Stimulated activated CD4-positive, alpha-beta T cell treated with anti-CD3 and anti-CD28 coated beads, Interleukin-4, amount 100 ng/mL, for 48 hours (primary cell): ENCODE measurements at regions not wholly inside any gene's neighbourhood (a gene's known extent, or its start where the extent isn't known, plus 50 kb on each side); places are given as distances from the start of the nearest gene placed in this dataset.
"Not testable (repeated sequence)": the region's sequence is repeated elsewhere in the genome, so short reads cannot be mapped to it uniquely, and the experiment has no call there.

Experiments
- DNase-seq, 2 donors: peaks; one replicate each; pipeline ENCODE4 v3.0.0-alpha.2; 2020; ENCODE audit warnings: low read depth in 2 of 2

- DNase-seq: no peak
These were observed 112.5 kb upstream of the TBX18 start for GRCh38 chr6:84876723-84877514.

- no peak for DNase-seq
These were observed 108.8 kb upstream of the TBX18 start for GRCh38 chr6:84872996-84873723.

- DNase-seq: no peak
These were observed 107.5 kb upstream of the TBX18 start for GRCh38 chr6:84871925-84872324.

- no peak for DNase-seq
These were observed 106.3 kb upstream of the TBX18 start for GRCh38 chr6:84870672-84871071.

GRCh38 chr6:84868149-84868548, 103.8 kb upstream of the TBX18 start:
- no peak for DNase-seq

GRCh38 chr6:84867521-84867920, 103.1 kb upstream of the TBX18 start:
- no peak for DNase-seq

- DNase-seq: no peak
These were observed 102.3 kb upstream of the TBX18 start for GRCh38 chr6:84866715-84867114.

- DNase-seq: not testable (repeated sequence)
These were observed 101.0 kb upstream of the TBX18 start for GRCh38 chr6:84865372-84865771.

GRCh38 chr6:84862843-84863242, 98.4 kb upstream of the TBX18 start:
- DNase-seq: no peak

GRCh38 chr6:84860920-84861319, 96.5 kb upstream of the TBX18 start:
- no peak for DNase-seq

- no peak for DNase-seq
These were observed 96.1 kb upstream of the TBX18 start for GRCh38 chr6:84860509-84860908.

- DNase-seq: no peak
These were observed 90.5 kb upstream of the TBX18 start for GRCh38 chr6:84854811-84855400.

GRCh38 chr6:84853901-84854300, 89.5 kb upstream of the TBX18 start:
- no peak for DNase-seq

GRCh38 chr6:84848960-84849359, 84.6 kb upstream of the TBX18 start:
- no peak for DNase-seq

- no peak for DNase-seq
These were observed 83.2 kb upstream of the TBX18 start for GRCh38 chr6:84847390-84848160.

- no peak for DNase-seq
These were observed 78.2 kb upstream of the TBX18 start for GRCh38 chr6:84842525-84843166.

GRCh38 chr6:84837068-84837866, 72.9 kb upstream of the TBX18 start:
- not testable (repeated sequence) for DNase-seq

- DNase-seq: no peak
These were observed 72.0 kb upstream of the TBX18 start for GRCh38 chr6:84836366-84836765.

GRCh38 chr6:84835340-84835739, 70.9 kb upstream of the TBX18 start:
- DNase-seq: no peak

- not testable (repeated sequence) for DNase-seq
These were observed 67.5 kb upstream of the TBX18 start for GRCh38 chr6:84831924-84832323.

- DNase-seq: no peak
These were observed 61.1 kb upstream of the TBX18 start for GRCh38 chr6:84825461-84825860.
